ENCODE measurements at regions not wholly inside any gene's neighbourhood (a gene's known extent, or its start where the extent isn't known, plus 50 kb on each side); places are given as distances from the start of the nearest gene placed in this dataset.

DNA sequence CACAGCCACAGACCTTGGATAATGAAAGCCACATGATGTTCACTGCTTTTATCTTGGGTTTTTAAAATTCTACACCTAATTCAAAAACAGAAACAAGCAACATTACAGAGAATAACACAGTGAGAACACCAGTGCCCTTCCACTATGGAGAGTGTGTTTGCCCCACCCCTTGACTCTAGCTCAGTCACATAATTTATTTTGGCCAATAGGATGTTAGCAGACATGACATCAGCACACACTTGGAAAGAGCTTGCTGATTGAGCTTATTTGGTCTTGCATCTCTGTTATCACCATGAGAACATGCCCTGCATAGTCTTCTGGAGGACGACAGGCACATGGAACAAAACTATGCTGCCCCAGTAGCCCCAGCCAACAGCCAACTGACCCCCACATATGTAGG, 118.1 kb downstream of the HNRNPD start:
- H2AFZ ChIP-seq (ENCODE audit: insufficient read depth, low read depth, low read length, poor library complexity, severe bottlenecking): no peak overlapping the region
- Mint-ChIP-seq H3K27ac (no peak overlapping the region), H3K9me3 (ENCODE audit: insufficient read depth) (peaks cover 3% of the 10 kb centered on the region), H3K4me3 (no peak overlapping the region), H3K27me3 (no peaks in the 10 kb centered on the region), H3K4me1 (peaks cover 39% of the 10 kb centered on the region)
- ATAC-seq (ENCODE audit: low read depth): no peak
- CTCF ChIA-PET: interaction anchor here (1.2 to 2.0 kb wide), 5 partner anchors 10 to 54 kb away, joined by 3 to 7 read pairs (median 5); no protein-coding TSS in a partner anchor
- POLR2A ChIA-PET: no interaction called here
- no peaks in the 10 kb centered on the region for H3K79me2 ChIP-seq (ENCODE audit: control insufficient read depth, insufficient read depth, low read length)
- no peak overlapping the region for H3K9ac ChIP-seq (ENCODE audit: low read length)
- TF ChIP-seq, protein P1, sequence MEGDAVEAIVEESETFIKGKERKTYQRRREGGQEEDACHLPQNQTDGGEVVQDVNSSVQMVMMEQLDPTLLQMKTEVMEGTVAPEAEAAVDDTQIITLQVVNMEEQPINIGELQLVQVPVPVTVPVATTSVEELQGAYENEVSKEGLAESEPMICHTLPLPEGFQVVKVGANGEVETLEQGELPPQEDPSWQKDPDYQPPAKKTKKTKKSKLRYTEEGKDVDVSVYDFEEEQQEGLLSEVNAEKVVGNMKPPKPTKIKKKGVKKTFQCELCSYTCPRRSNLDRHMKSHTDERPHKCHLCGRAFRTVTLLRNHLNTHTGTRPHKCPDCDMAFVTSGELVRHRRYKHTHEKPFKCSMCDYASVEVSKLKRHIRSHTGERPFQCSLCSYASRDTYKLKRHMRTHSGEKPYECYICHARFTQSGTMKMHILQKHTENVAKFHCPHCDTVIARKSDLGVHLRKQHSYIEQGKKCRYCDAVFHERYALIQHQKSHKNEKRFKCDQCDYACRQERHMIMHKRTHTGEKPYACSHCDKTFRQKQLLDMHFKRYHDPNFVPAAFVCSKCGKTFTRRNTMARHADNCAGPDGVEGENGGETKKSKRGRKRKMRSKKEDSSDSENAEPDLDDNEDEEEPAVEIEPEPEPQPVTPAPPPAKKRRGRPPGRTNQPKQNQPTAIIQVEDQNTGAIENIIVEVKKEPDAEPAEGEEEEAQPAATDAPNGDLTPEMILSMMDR (IDR thresholded peaks at IDR 0.05): no peak
- TF ChIP-seq EZH2 (IDR thresholded peaks at IDR 0.05; ENCODE audit: borderline replicate concordance, insufficient read depth, low read depth, low read length, poor library complexity, severe bottlenecking): no peak
- H4K20me1 ChIP-seq (ENCODE audit: control insufficient read depth, insufficient read depth, low read length, poor library complexity, severe bottlenecking): no peaks in the 10 kb centered on the region
- no peak for DNase-seq
- no peak overlapping the region for H3K4me2 ChIP-seq (replicated peaks; ENCODE audit: low read depth, low read length, poor library complexity, severe bottlenecking)
- peak overlapping the region in 1 of 2 donors; percentile 12 for H3K27ac ChIP-seq (ENCODE audit: low read length in 2 of 2)
- 100% methylated on average over 1 of the region's 1 CpG for WGBS (ENCODE audit: insufficient coverage)
- no peaks in the 10 kb centered on the region for H3K36me3 ChIP-seq (replicated peaks in 1 of 2; ENCODE audit: control extremely low read depth in 1 of 2, control insufficient read depth in 1 of 2, extremely low read depth in 1 of 2, insufficient read depth in 2 of 2, low read length in 1 of 2)
- H3K27me3 ChIP-seq (replicated peaks in 1 of 4; ENCODE audit: control extremely low read depth in 1 of 4, control insufficient read depth in 3 of 4, insufficient read depth in 4 of 4, low read length in 3 of 4): no peaks in the 10 kb centered on the region
- H3K4me1 ChIP-seq (ENCODE audit: control insufficient read depth in 2 of 2, insufficient read depth in 2 of 2, low read length in 2 of 2): peaks cover 33 to 36% of the 10 kb centered on the region in 2 donors
- intact Hi-C loops (cut with micrococcal nuclease): no loop called here
- H3K4me3 ChIP-seq (ENCODE audit: control extremely low read depth in 1 of 5, extremely low read depth in 1 of 5, insufficient read depth in 1 of 5, low read depth in 2 of 5, low read length in 4 of 5): no peak overlapping the region
- H3K9me3 ChIP-seq (ENCODE audit: control extremely low read depth in 1 of 3, control insufficient read depth in 2 of 3, insufficient read depth in 1 of 3, low read length in 2 of 3): no peaks in the 10 kb centered on the region

DNA sequence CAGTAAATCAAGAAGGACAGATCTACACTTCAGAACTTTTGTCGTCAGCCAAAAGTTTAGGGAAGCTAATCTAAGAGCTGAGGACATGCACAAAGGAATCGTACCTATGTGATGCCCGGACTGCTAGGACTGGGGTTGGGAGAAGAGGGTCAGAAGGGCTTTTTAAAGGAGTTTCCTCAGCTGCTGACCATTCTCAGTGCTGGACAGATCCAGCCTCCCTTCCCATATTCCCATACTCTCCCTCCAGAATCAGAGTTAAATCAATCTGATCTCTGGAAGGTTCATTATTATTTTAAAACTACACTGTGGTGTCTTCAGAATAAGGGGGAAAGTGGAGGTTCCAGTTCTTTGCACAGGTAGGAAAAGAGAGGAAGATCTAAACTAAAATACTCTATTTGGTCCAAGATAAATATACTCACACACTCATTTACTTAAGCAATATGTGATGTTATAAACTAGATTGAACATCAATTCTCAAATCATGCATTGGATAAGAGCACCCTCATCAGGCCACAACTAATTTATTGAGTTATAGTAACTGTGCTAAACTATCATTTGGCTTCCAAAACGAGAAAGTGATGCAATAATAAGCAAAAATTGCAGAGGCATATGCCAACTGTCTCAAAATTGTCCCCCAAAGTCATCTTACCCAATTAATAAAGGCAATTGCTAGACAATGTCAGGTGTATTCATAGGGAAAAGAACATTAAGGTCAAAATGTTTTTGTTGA, 124.7 kb downstream of the HNRNPD start:
- no peak overlapping the region for H2AFZ ChIP-seq (ENCODE audit: insufficient read depth, low read depth, low read length, poor library complexity, severe bottlenecking)
- H3K27ac ChIP-seq (ENCODE audit: low read length in 2 of 2): no peak overlapping the region
- H3K4me1 ChIP-seq (ENCODE audit: control insufficient read depth in 2 of 2, insufficient read depth in 2 of 2, low read length in 2 of 2): no peaks in the 10 kb centered on the region
- DNase-seq (no peak), ATAC-seq (ENCODE audit: low read depth) (no peak)
- H3K4me3 Mint-ChIP-seq: no peak overlapping the region
- 57% methylated on average over 2 of the region's 4 CpGs for WGBS (ENCODE audit: insufficient coverage)
- TF ChIP-seq, protein P1 (IDR thresholded peaks at IDR 0.05): no peak
- TF ChIP-seq EZH2 (IDR thresholded peaks at IDR 0.05; ENCODE audit: borderline replicate concordance, insufficient read depth, low read depth, low read length, poor library complexity, severe bottlenecking): no peak
- H3K27ac Mint-ChIP-seq: no peak overlapping the region
- H3K9me3 Mint-ChIP-seq (ENCODE audit: insufficient read depth): peaks cover 3% of the 10 kb centered on the region
- H3K79me2 ChIP-seq (ENCODE audit: control insufficient read depth, insufficient read depth, low read length): no peaks in the 10 kb centered on the region
- no peak overlapping the region for H3K9ac ChIP-seq (ENCODE audit: low read length)
- H3K27me3 Mint-ChIP-seq: no peaks in the 10 kb centered on the region
- H3K4me2 ChIP-seq (replicated peaks; ENCODE audit: low read depth, low read length, poor library complexity, severe bottlenecking): no peak overlapping the region
- H3K4me1 Mint-ChIP-seq: no peaks in the 10 kb centered on the region
- H3K9me3 ChIP-seq (ENCODE audit: control extremely low read depth in 1 of 3, control insufficient read depth in 2 of 3, insufficient read depth in 1 of 3, low read length in 2 of 3): no peaks in the 10 kb centered on the region
- no peaks in the 10 kb centered on the region for H4K20me1 ChIP-seq (ENCODE audit: control insufficient read depth, insufficient read depth, low read length, poor library complexity, severe bottlenecking)
- CTCF ChIA-PET: no interaction called here
- H3K4me3 ChIP-seq (ENCODE audit: control extremely low read depth in 1 of 5, extremely low read depth in 1 of 5, insufficient read depth in 1 of 5, low read depth in 2 of 5, low read length in 4 of 5): no peak overlapping the region
- POLR2A ChIA-PET: no interaction called here
- H3K36me3 ChIP-seq (replicated peaks in 1 of 2; ENCODE audit: control extremely low read depth in 1 of 2, control insufficient read depth in 1 of 2, extremely low read depth in 1 of 2, insufficient read depth in 2 of 2, low read length in 1 of 2): no peaks in the 10 kb centered on the region
- intact Hi-C loops (cut with micrococcal nuclease): no loop called here
- H3K27me3 ChIP-seq (replicated peaks in 1 of 4; ENCODE audit: control extremely low read depth in 1 of 4, control insufficient read depth in 3 of 4, insufficient read depth in 4 of 4, low read length in 3 of 4): no peaks in the 10 kb centered on the region
